OCI-LY1 (cell line): ENCODE measurements at regions not wholly inside any gene's neighbourhood (a gene's known extent, or its start where the extent isn't known, plus 50 kb on each side); places are given as distances from the start of the nearest gene placed in this dataset.

ENCODE experiments used
- H2AFZ ChIP-seq: fragments of 200-600 bp; sonication (generic), shearing (Covaris generic); 2 replicates; pipeline ENCODE4 v1.6.0; 2014; ENCODE audit warnings: antibody characterized with exemption, mild to moderate bottlenecking, low read length
- H3F3A ChIP-seq: fragments of 200-600 bp; sonication (generic), shearing (Covaris generic); 2 replicates; pipeline ENCODE4 v1.6.0; 2014; ENCODE audit warnings: mild to moderate bottlenecking, antibody characterized with exemption, low read length, moderate library complexity; ENCODE audit not compliant: insufficient read depth
- H3K27ac ChIP-seq: fragments of 200-600 bp; sonication (generic); 2 replicates; pipeline ENCODE4 v1.5.1; 2014; ENCODE audit warnings: low read length, mixed run types, mild to moderate bottlenecking, low read depth; ENCODE audit not compliant: poor library complexity, severe bottlenecking
- H3K27me3 ChIP-seq: fragments of 200-600 bp; sonication (generic); 2 replicates; pipeline ENCODE4 v1.6.0; 2014; ENCODE audit warnings: antibody characterized with exemption, mild to moderate bottlenecking, low read length, moderate library complexity; ENCODE audit not compliant: insufficient read depth
- H3K36me3 ChIP-seq: fragments of 200-600 bp; sonication (generic); 2 replicates; pipeline ENCODE4 v1.6.1; 2014; ENCODE audit warnings: mild to moderate bottlenecking, antibody characterized with exemption, low read length, moderate library complexity, mixed read lengths; ENCODE audit not compliant: insufficient read depth
- H3K4me1 ChIP-seq: fragments of 200-600 bp; sonication (generic); 2 replicates; pipeline ENCODE4 v1.5.1; 2014; ENCODE audit warnings: mild to moderate bottlenecking, low read length, moderate library complexity; ENCODE audit not compliant: insufficient read depth, severe bottlenecking
- H3K4me2 ChIP-seq: fragments of 200-600 bp; sonication (generic), shearing (Covaris generic); 2 replicates; pipeline ENCODE4 v1.6.1; 2014; ENCODE audit warnings: low read length
- H3K4me3 ChIP-seq: fragments of 200-600 bp; sonication (generic); 2 replicates; pipeline ENCODE4 v1.5.1; 2014; ENCODE audit warnings: low read length, low read depth, mild to moderate bottlenecking, mixed read lengths; ENCODE audit not compliant: poor library complexity, severe bottlenecking
- H3K79me2 ChIP-seq: fragments of 200-600 bp; shearing (Covaris generic); 2 replicates; pipeline ENCODE4 v1.6.1; 2016; ENCODE audit warnings: mixed run types, low read length, mixed read lengths; ENCODE audit not compliant: insufficient read depth
- H3K9ac ChIP-seq: fragments of 200-600 bp; sonication (generic), shearing (Covaris generic); 2 replicates; pipeline ENCODE4 v1.6.1; 2014; ENCODE audit warnings: mild to moderate bottlenecking, low read length, mixed read lengths
- H3K9me2 ChIP-seq: fragments of 200-600 bp; sonication (generic), shearing (Covaris generic); 2 replicates; pipeline ENCODE4 v1.6.1; 2014; ENCODE audit warnings: low read depth, mild to moderate bottlenecking, low read length, mixed read lengths
- H3K9me3 ChIP-seq: fragments of 200-600 bp; shearing (Covaris generic); 2 replicates; pipeline ENCODE4 v1.6.1; 2014; ENCODE audit warnings: low read length, mixed read lengths
- H4K20me1 ChIP-seq: fragments of 200-600 bp; sonication (generic), shearing (Covaris generic); 2 replicates; pipeline ENCODE4 v1.6.0; 2016; ENCODE audit warnings: mild to moderate bottlenecking, low read length; ENCODE audit not compliant: insufficient read depth
- CTCF ChIP-seq: fragments of 200-600 bp; sonication (generic), shearing (Covaris generic); IDR thresholded peaks from 2 replicates; pipeline ENCODE4 v1.5.1; 2017; ENCODE audit warnings: mild to moderate bottlenecking, antibody characterized with exemption, low read length, moderate library complexity, mixed read lengths
- EZH2 ChIP-seq: fragments of 200-600 bp; sonication (generic), shearing (Covaris generic); IDR thresholded peaks from 2 replicates; pipeline ENCODE4 v1.8.0; 2017; ENCODE audit warnings: borderline replicate concordance, mixed run types, mild to moderate bottlenecking, antibody characterized with exemption, low read length, moderate library complexity, mixed read lengths

- no peak overlapping the region for H3K9ac ChIP-seq
- no peak overlapping the region for H3K27ac ChIP-seq
- no peak overlapping the region for H3K4me2 ChIP-seq
- no peaks in the 10 kb centered on the region for H3K4me1 ChIP-seq
- H3K9me2 ChIP-seq: no peaks in the 10 kb centered on the region
- H4K20me1 ChIP-seq: no peaks in the 10 kb centered on the region
- no peaks in the 10 kb centered on the region for H3K36me3 ChIP-seq
- no peaks in the 10 kb centered on the region for H3F3A ChIP-seq
- no peak for TF ChIP-seq EZH2
- no peaks in the 10 kb centered on the region for H3K27me3 ChIP-seq
- no peak overlapping the region for H3K4me3 ChIP-seq
- no peaks in the 10 kb centered on the region for H3K9me3 ChIP-seq
- H3K79me2 ChIP-seq: no peaks in the 10 kb centered on the region
- no peak overlapping the region for H2AFZ ChIP-seq
These were observed 460.0 kb downstream of the FUT8 start for GRCh38 chr14:65872536-65872935.

- no peaks in the 10 kb centered on the region for H3K4me1 ChIP-seq
- H2AFZ ChIP-seq: no peak overlapping the region
- no peaks in the 10 kb centered on the region for H3K9me2 ChIP-seq
- no peak overlapping the region for H3K4me2 ChIP-seq
- H3F3A ChIP-seq: no peaks in the 10 kb centered on the region
- H3K27ac ChIP-seq: no peak overlapping the region
- H3K36me3 ChIP-seq: no peaks in the 10 kb centered on the region
- H3K79me2 ChIP-seq: no peaks in the 10 kb centered on the region
- no peaks in the 10 kb centered on the region for H4K20me1 ChIP-seq
- no peaks in the 10 kb centered on the region for H3K27me3 ChIP-seq
- no peak for TF ChIP-seq CTCF
- TF ChIP-seq EZH2: no peak
- no peak overlapping the region for H3K4me3 ChIP-seq
- no peak overlapping the region for H3K9ac ChIP-seq
- no peaks in the 10 kb centered on the region for H3K9me3 ChIP-seq
These were observed 464.6 kb downstream of the FUT8 start for GRCh38 chr14:65877166-65877565.

- Histone ChIP-seq H3K27me3 (no peaks in the 10 kb centered on the region), H3K4me3 (no peak overlapping the region), H3K36me3 (no peaks in the 10 kb centered on the region), H3K9me2 (no peaks in the 10 kb centered on the region), H3K9ac (no peak overlapping the region), H3K79me2 (no peaks in the 10 kb centered on the region), H2AFZ (no peak overlapping the region), H3F3A (no peaks in the 10 kb centered on the region), H3K4me1 (no peaks in the 10 kb centered on the region), H3K4me2 (no peak overlapping the region), H4K20me1 (no peaks in the 10 kb centered on the region), H3K9me3 (no peaks in the 10 kb centered on the region), H3K27ac (no peak overlapping the region)
- TF ChIP-seq CTCF (no peak), EZH2 (no peak)
These were observed 465.1 kb downstream of the FUT8 start for GRCh38 chr14:65877624-65878023.

- Histone ChIP-seq H3K4me1 (no peaks in the 10 kb centered on the region), H3F3A (no peaks in the 10 kb centered on the region), H3K27ac (no peak overlapping the region), H3K4me2 (no peak overlapping the region), H3K9me3 (no peaks in the 10 kb centered on the region), H3K36me3 (no peaks in the 10 kb centered on the region), H3K9me2 (no peaks in the 10 kb centered on the region), H3K79me2 (no peaks in the 10 kb centered on the region), H3K9ac (no peak overlapping the region), H2AFZ (no peak overlapping the region), H3K27me3 (no peaks in the 10 kb centered on the region), H3K4me3 (no peak overlapping the region), H4K20me1 (no peaks in the 10 kb centered on the region)
- no peak for TF ChIP-seq CTCF
- no peak for TF ChIP-seq EZH2
These were observed 466.1 kb downstream of the FUT8 start for GRCh38 chr14:65878586-65878985.
